WTC11 (cell line): ENCODE measurements at regions not wholly inside any gene's neighbourhood (a gene's known extent, or its start where the extent isn't known, plus 50 kb on each side); places are given as distances from the start of the nearest gene placed in this dataset.

Experiments used
- ATAC-seq: fragments of 200-7000 bp; cut with Tn5 transposase; 2 replicates; pipeline ENCODE4 v1.10.0; 2021; ENCODE audit warnings: mild to moderate bottlenecking, moderate library complexity
- CTCF ChIA-PET: fragments of 300-600 bp; sonication (Branson Sonifier 250); formaldehyde crosslinking; loops from one replicate; lab custom pipeline; 2021; ENCODE audit warnings: antibody characterized with exemption; lab: Charles Lee
- POLR2A ChIA-PET: fragments of 350-600 bp; sonication (Branson Sonifier 250); formaldehyde crosslinking; loops from one replicate; lab custom pipeline; 2021; ENCODE audit warnings: antibody characterized with exemption; lab: Charles Lee
- DNase-seq: peaks from one replicate; pipeline ENCODE4 v3.0.0; 2021; ENCODE audit warnings: low spot score
- H3K27ac Mint-ChIP-seq: 2 replicates; pipeline ENCODE4 v1.8.0; 2021; ENCODE audit warnings: mixed read lengths
- H3K27me3 Mint-ChIP-seq: 2 replicates; pipeline ENCODE4 v1.8.0; 2021; ENCODE audit warnings: low read depth, mild to moderate bottlenecking, moderate library complexity, mixed read lengths
- H3K36me3 Mint-ChIP-seq: 2 replicates; pipeline ENCODE4 v1.8.0; 2021; ENCODE audit warnings: mixed read lengths
- H3K4me1 Mint-ChIP-seq: 2 replicates; pipeline ENCODE4 v1.8.0; 2022; ENCODE audit warnings: mixed read lengths
- H3K4me3 Mint-ChIP-seq: 2 replicates; pipeline ENCODE4 v1.8.0; 2021; ENCODE audit warnings: mild to moderate bottlenecking, moderate library complexity, mixed read lengths
- H3K9me3 Mint-ChIP-seq: 2 replicates; pipeline ENCODE4 v1.8.0; 2021; ENCODE audit warnings: mixed read lengths
- ATF3 ChIP-seq: sonication (generic); formaldehyde crosslinking; conservative IDR thresholded peaks from 2 replicates; pipeline ENCODE4 v1.8.1; 2022; ENCODE audit warnings: mild to moderate bottlenecking, missing genetic modification reagents
- ELF4 ChIP-seq: sonication (generic); formaldehyde crosslinking; IDR thresholded peaks from 2 replicates; pipeline ENCODE4 v1.8.1; 2022; ENCODE audit warnings: low read depth, mild to moderate bottlenecking, moderate library complexity, missing genetic modification reagents
- ERG ChIP-seq: fragments of 250-450 bp; sonication (Bioruptor Pico); IDR thresholded peaks from 2 replicates; pipeline ENCODE4 v1.8.0; 2021; ENCODE audit warnings: mild to moderate bottlenecking
- ETV6 ChIP-seq: sonication (generic); formaldehyde crosslinking; IDR thresholded peaks from 2 replicates; pipeline ENCODE4 v1.8.1; 2022; ENCODE audit warnings: mild to moderate bottlenecking, missing genetic modification reagents
- FOXK1 ChIP-seq: sonication (generic); formaldehyde crosslinking; IDR thresholded peaks from 2 replicates; pipeline ENCODE4 v1.8.0; 2022; ENCODE audit warnings: mild to moderate bottlenecking, moderate library complexity, missing genetic modification reagents
- HMGXB4 ChIP-seq: sonication (generic); formaldehyde crosslinking; IDR thresholded peaks from 2 replicates; pipeline ENCODE4 v1.8.1; 2023; ENCODE audit warnings: mild to moderate bottlenecking, moderate library complexity, missing genetic modification reagents
- IRF2 ChIP-seq: sonication (generic); formaldehyde crosslinking; IDR thresholded peaks from 2 replicates; pipeline ENCODE4 v1.8.0; 2022; ENCODE audit warnings: low read depth, missing genetic modification reagents, borderline replicate concordance
- JAZF1 ChIP-seq: fragments of 250-450 bp; sonication (Bioruptor Pico); IDR thresholded peaks from 2 replicates; pipeline ENCODE4 v1.9.0; 2021; ENCODE audit warnings: moderate library complexity, mild to moderate bottlenecking, inconsistent platforms
- NFATC4 ChIP-seq: fragments of 250-450 bp; sonication (Bioruptor Pico); IDR thresholded peaks from 2 replicates; pipeline ENCODE4 v1.9.0; 2021; ENCODE audit warnings: mild to moderate bottlenecking
- NR1H2 ChIP-seq: sonication (generic); formaldehyde crosslinking; IDR thresholded peaks from 2 replicates; pipeline ENCODE4 v1.9.0; 2021; ENCODE audit warnings: mild to moderate bottlenecking, moderate library complexity, missing genetic modification reagents
- NR3C1 ChIP-seq: sonication (generic); formaldehyde crosslinking; conservative IDR thresholded peaks from 2 replicates; pipeline ENCODE4 v1.8.1; 2023; ENCODE audit warnings: low read depth, mild to moderate bottlenecking, missing genetic modification reagents
- RORB ChIP-seq: fragments of 250-450 bp; sonication (Bioruptor Pico); IDR thresholded peaks from 2 replicates; pipeline ENCODE4 v1.9.0; 2021; ENCODE audit warnings: mild to moderate bottlenecking
- SMAD3 ChIP-seq: sonication (generic); formaldehyde crosslinking; IDR thresholded peaks from 2 replicates; pipeline ENCODE4 v1.8.0; 2022; ENCODE audit warnings: missing genetic modification reagents, mild to moderate bottlenecking, borderline replicate concordance
- SP1 ChIP-seq: sonication (generic); formaldehyde crosslinking; conservative IDR thresholded peaks from 2 replicates; pipeline ENCODE4 v1.8.1; 2022; ENCODE audit warnings: missing genetic modification reagents
- TEAD1 ChIP-seq: sonication (generic); formaldehyde crosslinking; IDR thresholded peaks from 2 replicates; pipeline ENCODE4 v1.8.0; 2022; ENCODE audit warnings: mild to moderate bottlenecking, missing genetic modification reagents
- TP53 ChIP-seq: sonication (generic); formaldehyde crosslinking; IDR thresholded peaks from 2 replicates; pipeline ENCODE4 v1.8.1; 2023; ENCODE audit warnings: mild to moderate bottlenecking, missing genetic modification reagents
- ZBTB21 ChIP-seq: sonication (generic); formaldehyde crosslinking; IDR thresholded peaks from 2 replicates; pipeline ENCODE4 v1.8.1; 2023; ENCODE audit warnings: mild to moderate bottlenecking, missing genetic modification reagents, borderline replicate concordance
- ZNF121 ChIP-seq: sonication (generic); formaldehyde crosslinking; IDR thresholded peaks from 2 replicates; pipeline ENCODE4 v1.8.0; 2023; ENCODE audit warnings: missing genetic modification reagents
- ZNF232 ChIP-seq: sonication (generic); formaldehyde crosslinking; IDR thresholded peaks from 2 replicates; pipeline ENCODE4 v1.8.0; 2022; ENCODE audit warnings: mild to moderate bottlenecking, missing genetic modification reagents
- ZNF317 ChIP-seq: sonication (generic); formaldehyde crosslinking; IDR thresholded peaks from 2 replicates; pipeline ENCODE4 v1.8.1; 2023; ENCODE audit warnings: low read depth, mild to moderate bottlenecking, moderate library complexity, missing genetic modification reagents, borderline replicate concordance
- ZNF396 ChIP-seq: fragments of 250-450 bp; sonication (Bioruptor Pico); IDR thresholded peaks from 2 replicates; pipeline ENCODE4 v1.8.0; 2021; ENCODE audit warnings: mild to moderate bottlenecking, moderate library complexity, borderline replicate concordance
- ZNF416 ChIP-seq: fragments of 250-450 bp; sonication (Bioruptor Pico); IDR thresholded peaks from 2 replicates; pipeline ENCODE4 v1.9.0; 2021; ENCODE audit warnings: mild to moderate bottlenecking, inconsistent platforms
- TF ChIP-seq, protein P1 (sequence below): sonication (generic); formaldehyde crosslinking; IDR thresholded peaks from 2 replicates; pipeline ENCODE4 v1.8.0; 2022; ENCODE audit warnings: mild to moderate bottlenecking, missing genetic modification reagents
- TF ChIP-seq, protein P2 (sequence below): sonication (generic); formaldehyde crosslinking; IDR thresholded peaks from 2 replicates; pipeline ENCODE4 v1.8.1; 2022; ENCODE audit warnings: low read depth, mild to moderate bottlenecking, moderate library complexity, missing genetic modification reagents, borderline replicate concordance
- TF ChIP-seq, protein P3 (sequence below): sonication (generic); formaldehyde crosslinking; IDR thresholded peaks from 2 replicates; pipeline ENCODE4 v1.8.1; 2022; ENCODE audit warnings: low read depth, missing genetic modification reagents, borderline replicate concordance
- TF ChIP-seq, protein P4 (sequence below): sonication (generic); formaldehyde crosslinking; IDR thresholded peaks from 2 replicates; pipeline ENCODE4 v1.8.1; 2023; ENCODE audit warnings: mild to moderate bottlenecking, missing genetic modification reagents, moderate library complexity

- ATAC-seq (no peak), DNase-seq (no peak)
- Mint-ChIP-seq H3K9me3 (no peaks in the 10 kb centered on the region), H3K27me3 (no peaks in the 10 kb centered on the region), H3K4me1 (peaks cover 24% of the 10 kb centered on the region), H3K27ac (no peak overlapping the region), H3K36me3 (no peaks in the 10 kb centered on the region), H3K4me3 (no peak overlapping the region)
- CTCF ChIA-PET = no interaction called here
- POLR2A ChIA-PET = no interaction called here
- TF ChIP-seq IRF2 (CRISPR knock-in tag) (no peak), JAZF1 (no peak), ZBTB21 (no peak), ZNF396 (CRISPR knock-in tag) (no peak)
- TF ChIP-seq, protein P1, sequence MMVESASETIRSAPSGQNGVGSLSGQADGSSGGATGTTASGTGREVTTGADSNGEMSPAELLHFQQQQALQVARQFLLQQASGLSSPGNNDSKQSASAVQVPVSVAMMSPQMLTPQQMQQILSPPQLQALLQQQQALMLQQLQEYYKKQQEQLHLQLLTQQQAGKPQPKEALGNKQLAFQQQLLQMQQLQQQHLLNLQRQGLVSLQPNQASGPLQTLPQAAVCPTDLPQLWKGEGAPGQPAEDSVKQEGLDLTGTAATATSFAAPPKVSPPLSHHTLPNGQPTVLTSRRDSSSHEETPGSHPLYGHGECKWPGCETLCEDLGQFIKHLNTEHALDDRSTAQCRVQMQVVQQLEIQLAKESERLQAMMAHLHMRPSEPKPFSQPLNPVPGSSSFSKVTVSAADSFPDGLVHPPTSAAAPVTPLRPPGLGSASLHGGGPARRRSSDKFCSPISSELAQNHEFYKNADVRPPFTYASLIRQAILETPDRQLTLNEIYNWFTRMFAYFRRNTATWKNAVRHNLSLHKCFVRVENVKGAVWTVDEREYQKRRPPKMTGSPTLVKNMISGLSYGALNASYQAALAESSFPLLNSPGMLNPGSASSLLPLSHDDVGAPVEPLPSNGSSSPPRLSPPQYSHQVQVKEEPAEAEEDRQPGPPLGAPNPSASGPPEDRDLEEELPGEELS (CRISPR knock-in tag) = no peak
Observed at GRCh38 chr6:92114797-92115196, 1304.6 kb downstream of the EPHA7 start.

DNA sequence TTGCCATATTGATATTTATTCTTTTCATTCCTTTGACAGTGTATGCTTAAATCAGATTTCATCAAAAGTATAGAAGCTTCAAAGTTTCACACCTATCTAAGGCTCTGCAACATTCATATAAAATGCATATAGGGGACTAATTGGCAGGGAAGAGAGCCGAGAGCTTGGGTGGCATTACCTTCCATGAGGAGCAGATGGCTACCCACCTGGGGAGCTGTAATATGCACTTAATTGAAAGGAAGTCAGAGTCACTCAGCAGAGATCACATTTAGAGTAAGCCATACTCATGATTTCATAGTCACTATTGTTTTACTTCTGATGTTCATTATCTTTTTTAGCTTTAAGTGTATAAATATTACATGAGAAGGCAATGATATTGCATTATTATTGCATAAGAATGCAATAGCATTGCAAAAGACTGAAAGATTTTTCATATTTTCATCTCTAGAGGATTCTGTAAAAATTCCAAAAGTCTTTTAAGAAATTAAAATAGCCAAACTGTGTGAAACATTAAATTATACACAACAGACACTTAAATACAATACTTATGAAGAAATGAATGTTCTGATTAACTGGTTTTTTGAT, 1305.2 kb downstream of the EPHA7 start:
- ATAC-seq (no peak), DNase-seq (no peak)
- H3K9me3 Mint-ChIP-seq = no peaks in the 10 kb centered on the region
- TF ChIP-seq, protein P2, sequence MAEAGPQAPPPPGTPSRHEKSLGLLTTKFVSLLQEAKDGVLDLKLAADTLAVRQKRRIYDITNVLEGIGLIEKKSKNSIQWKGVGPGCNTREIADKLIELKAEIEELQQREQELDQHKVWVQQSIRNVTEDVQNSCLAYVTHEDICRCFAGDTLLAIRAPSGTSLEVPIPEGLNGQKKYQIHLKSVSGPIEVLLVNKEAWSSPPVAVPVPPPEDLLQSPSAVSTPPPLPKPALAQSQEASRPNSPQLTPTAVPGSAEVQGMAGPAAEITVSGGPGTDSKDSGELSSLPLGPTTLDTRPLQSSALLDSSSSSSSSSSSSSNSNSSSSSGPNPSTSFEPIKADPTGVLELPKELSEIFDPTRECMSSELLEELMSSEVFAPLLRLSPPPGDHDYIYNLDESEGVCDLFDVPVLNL (CRISPR knock-in tag) = no peak
- TF ChIP-seq SP1 (CRISPR knock-in tag) = no peak
- TF ChIP-seq TEAD1 = no peak
- no peak for TF ChIP-seq TP53 (CRISPR knock-in tag)
- TF ChIP-seq, protein P3, sequence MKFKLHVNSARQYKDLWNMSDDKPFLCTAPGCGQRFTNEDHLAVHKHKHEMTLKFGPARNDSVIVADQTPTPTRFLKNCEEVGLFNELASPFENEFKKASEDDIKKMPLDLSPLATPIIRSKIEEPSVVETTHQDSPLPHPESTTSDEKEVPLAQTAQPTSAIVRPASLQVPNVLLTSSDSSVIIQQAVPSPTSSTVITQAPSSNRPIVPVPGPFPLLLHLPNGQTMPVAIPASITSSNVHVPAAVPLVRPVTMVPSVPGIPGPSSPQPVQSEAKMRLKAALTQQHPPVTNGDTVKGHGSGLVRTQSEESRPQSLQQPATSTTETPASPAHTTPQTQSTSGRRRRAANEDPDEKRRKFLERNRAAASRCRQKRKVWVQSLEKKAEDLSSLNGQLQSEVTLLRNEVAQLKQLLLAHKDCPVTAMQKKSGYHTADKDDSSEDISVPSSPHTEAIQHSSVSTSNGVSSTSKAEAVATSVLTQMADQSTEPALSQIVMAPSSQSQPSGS = no peak
- TF ChIP-seq ETV6 = no peak
- TF ChIP-seq ERG (CRISPR knock-in tag) = no peak
- no peak for TF ChIP-seq RORB (CRISPR knock-in tag)
- no peak for TF ChIP-seq NR1H2 (CRISPR knock-in tag)
- no peak for TF ChIP-seq ZNF232
- TF ChIP-seq HMGXB4 = no peak
- no peaks in the 10 kb centered on the region for H3K27me3 Mint-ChIP-seq
- no peak overlapping the region for H3K27ac Mint-ChIP-seq
- peaks cover 24% of the 10 kb centered on the region for H3K4me1 Mint-ChIP-seq
- H3K4me3 Mint-ChIP-seq = no peak overlapping the region
- no peaks in the 10 kb centered on the region for H3K36me3 Mint-ChIP-seq
- POLR2A ChIA-PET = no interaction called here
- CTCF ChIA-PET = no interaction called here

GRCh38 chr6:92111386-92111785, 1308.0 kb downstream of the EPHA7 start:
- ChIA-PET CTCF (no interaction called here), POLR2A (no interaction called here)
- ATAC-seq = no peak
- Mint-ChIP-seq H3K9me3 (no peaks in the 10 kb centered on the region), H3K27ac (no peak overlapping the region), H3K4me3 (no peak overlapping the region), H3K36me3 (no peaks in the 10 kb centered on the region), H3K27me3 (no peaks in the 10 kb centered on the region), H3K4me1 (peaks cover 21% of the 10 kb centered on the region)
- no peak for DNase-seq
- no peak for TF ChIP-seq ELF4 (CRISPR knock-in tag)
- no peak for TF ChIP-seq ZNF121 (CRISPR knock-in tag)
- TF ChIP-seq ZNF416 (CRISPR knock-in tag) = no peak
- no peak for TF ChIP-seq NFATC4 (CRISPR knock-in tag)
- TF ChIP-seq, protein P4, sequence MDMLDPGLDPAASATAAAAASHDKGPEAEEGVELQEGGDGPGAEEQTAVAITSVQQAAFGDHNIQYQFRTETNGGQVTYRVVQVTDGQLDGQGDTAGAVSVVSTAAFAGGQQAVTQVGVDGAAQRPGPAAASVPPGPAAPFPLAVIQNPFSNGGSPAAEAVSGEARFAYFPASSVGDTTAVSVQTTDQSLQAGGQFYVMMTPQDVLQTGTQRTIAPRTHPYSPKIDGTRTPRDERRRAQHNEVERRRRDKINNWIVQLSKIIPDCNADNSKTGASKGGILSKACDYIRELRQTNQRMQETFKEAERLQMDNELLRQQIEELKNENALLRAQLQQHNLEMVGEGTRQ = no peak
- no peak for TF ChIP-seq ZNF317 (CRISPR knock-in tag)
- TF ChIP-seq NR3C1 (CRISPR knock-in tag) = no peak
- TF ChIP-seq ATF3 = no peak
- TF ChIP-seq SMAD3 (CRISPR knock-in tag) = no peak
- no peak for TF ChIP-seq FOXK1 (CRISPR knock-in tag)
